Colonic mucosa (tissue), 4 donors: ENCODE measurements at regions not wholly inside any gene's neighbourhood (a gene's known extent, or its start where the extent isn't known, plus 50 kb on each side); places are given as distances from the start of the nearest gene placed in this dataset.

ENCODE experiments used
- DNase-seq: peaks from one replicate; pipeline ENCODE4 v3.0.0-alpha.2; 2020
- H3K27ac ChIP-seq: fragments of 200-600 bp; one replicate; pipeline ENCODE4 v1.8.0; 2021
- H3K27me3 ChIP-seq: fragments of 200-600 bp; one replicate; pipeline ENCODE4 v1.8.0; 2021
- H3K36me3 ChIP-seq: fragments of 200-600 bp; one replicate; pipeline ENCODE4 v1.8.0; 2021
- H3K4me1 ChIP-seq: fragments of 200-600 bp; one replicate; pipeline ENCODE4 v1.8.0; 2021; ENCODE audit warnings: mild to moderate bottlenecking
- H3K4me3 ChIP-seq: fragments of 200-600 bp; one replicate; pipeline ENCODE4 v1.8.0; 2021
- H3K9ac ChIP-seq, 2 donors: one replicate each; pipeline ENCODE4 v1.7.0; 2013; ENCODE audit warnings: control low read depth in 2 of 2, low read depth in 2 of 2, low read length in 2 of 2
- H3K9me3 ChIP-seq: fragments of 200-600 bp; one replicate; pipeline ENCODE4 v1.8.0; 2021
- CTCF ChIP-seq: fragments of 200-600 bp; IDR thresholded peaks from one replicate; pipeline ENCODE4 v1.8.0; 2022; ENCODE audit warnings: antibody characterized with exemption, mild to moderate bottlenecking
- intact Hi-C: fragments of 100-400 bp; cut with DNase I; formaldehyde crosslinking; loops from one replicate; pipeline ENCODE4 v1.14.1; 2022
- donor health status: healthy.
- donor health status: DM: no; HTN: no; CAD: no.
- donor health status: DM: no; HTN: no; CAD: no.

DNA sequence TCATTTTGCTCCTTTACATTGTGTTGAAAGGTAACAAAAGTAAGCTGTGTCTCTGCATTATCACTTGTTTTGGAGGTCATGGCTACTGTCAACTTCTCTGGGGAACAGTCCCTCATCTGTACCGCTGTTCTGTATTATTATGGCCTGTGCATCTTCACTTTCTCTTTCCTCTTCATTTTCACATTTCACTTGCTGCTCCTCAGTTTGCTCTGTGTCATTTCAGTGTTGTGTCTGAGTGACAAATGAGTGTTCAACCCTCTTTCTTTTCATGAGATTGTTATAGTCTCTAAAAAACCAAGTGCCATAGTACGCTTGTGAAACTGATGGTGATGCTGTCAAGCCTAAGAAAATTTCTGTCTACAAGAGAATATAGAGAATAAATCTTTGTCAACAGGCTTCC lies 122.0 kb upstream of the FER start:
- DNase-seq = no peak
- Histone ChIP-seq H3K4me1 (no peaks in the 10 kb centered on the region), H3K27me3 (no peaks in the 10 kb centered on the region), H3K27ac (no peak overlapping the region), H3K9ac (no peak overlapping the region), H3K9me3 (no peaks in the 10 kb centered on the region), H3K36me3 (no peaks in the 10 kb centered on the region), H3K4me3 (no peak overlapping the region)
- intact Hi-C loops = no loop called here
- no peak for TF ChIP-seq CTCF

DNA sequence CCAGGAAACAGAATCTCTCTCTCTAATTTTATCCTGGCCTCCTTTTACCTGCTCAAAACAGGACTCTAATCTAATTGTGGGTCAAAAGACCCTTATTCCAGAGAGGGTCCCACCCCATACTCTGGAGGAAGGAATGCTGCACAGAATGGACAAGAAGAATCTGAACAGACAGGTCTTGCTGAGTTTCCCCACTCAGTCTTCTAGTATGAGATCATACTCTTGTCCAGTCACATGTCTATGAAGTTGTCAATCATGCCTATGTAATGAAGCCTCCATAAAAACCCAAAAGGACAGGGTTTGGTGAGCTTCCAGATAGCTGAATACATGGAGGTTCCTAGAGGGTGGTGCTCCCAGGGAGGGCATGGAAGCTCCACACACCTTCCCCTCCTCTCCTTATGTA lies 123.9 kb upstream of the FER start:
- Histone ChIP-seq H3K27ac (no peak overlapping the region), H3K9ac (no peak overlapping the region), H3K36me3 (no peaks in the 10 kb centered on the region), H3K9me3 (no peaks in the 10 kb centered on the region), H3K27me3 (no peaks in the 10 kb centered on the region), H3K4me1 (no peaks in the 10 kb centered on the region), H3K4me3 (no peak overlapping the region)
- no peak for TF ChIP-seq CTCF
- intact Hi-C loops = no loop called here
- DNase-seq = no peak

DNA sequence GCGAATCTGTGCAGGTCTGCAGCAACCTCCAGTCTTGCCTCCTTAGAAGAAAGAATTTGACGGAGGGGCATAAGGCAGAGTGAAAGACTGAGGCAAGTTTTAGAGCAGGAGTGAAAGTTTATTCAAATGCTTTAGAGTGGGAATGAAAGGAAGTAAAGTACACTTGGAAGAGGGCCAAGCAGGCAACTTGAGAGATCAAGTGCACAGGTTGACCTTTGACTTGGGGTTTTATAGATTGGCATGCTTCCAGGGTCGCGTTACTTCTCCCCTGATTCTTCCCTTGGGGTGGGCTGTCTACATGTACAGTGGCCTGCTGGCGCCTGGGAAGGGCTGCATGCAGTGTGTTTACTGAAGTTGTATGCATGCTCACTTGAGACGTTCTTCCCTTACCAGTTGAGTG lies 127.2 kb upstream of the FER start:
- Histone ChIP-seq H3K9me3 (no peaks in the 10 kb centered on the region), H3K36me3 (no peaks in the 10 kb centered on the region), H3K27me3 (no peaks in the 10 kb centered on the region), H3K27ac (no peak overlapping the region), H3K4me1 (no peaks in the 10 kb centered on the region), H3K9ac (no peak overlapping the region), H3K4me3 (no peak overlapping the region)
- TF ChIP-seq CTCF = no peak
- intact Hi-C loops = no loop called here
- DNase-seq = no peak

DNA sequence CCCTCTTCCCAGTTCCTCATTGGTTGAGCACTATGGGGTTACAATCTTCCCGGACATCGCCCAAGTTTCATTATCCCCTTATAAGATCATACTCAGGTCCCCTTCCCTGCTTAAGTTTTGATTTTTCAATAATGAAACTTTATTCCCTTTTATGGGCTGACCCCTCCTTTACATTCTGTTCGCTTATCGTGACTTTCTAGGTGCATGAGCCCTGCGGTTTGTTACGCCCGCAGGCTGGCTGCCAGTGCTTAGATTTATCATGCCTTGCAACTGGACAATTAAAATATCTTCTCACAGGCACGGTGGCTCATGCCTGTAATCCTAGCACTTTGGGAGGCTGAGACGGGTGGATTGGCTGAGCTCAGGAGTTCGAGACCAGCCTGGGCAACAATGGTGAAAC lies 127.9 kb upstream of the FER start:
- no peaks in the 10 kb centered on the region for H3K36me3 ChIP-seq
- no peak overlapping the region for H3K27ac ChIP-seq
- H3K27me3 ChIP-seq = no peaks in the 10 kb centered on the region
- TF ChIP-seq CTCF = no peak
- H3K4me1 ChIP-seq = no peaks in the 10 kb centered on the region
- no peak overlapping the region for H3K9ac ChIP-seq
- no peak overlapping the region for H3K4me3 ChIP-seq
- intact Hi-C loops = no loop called here
- DNase-seq = no peak
- H3K9me3 ChIP-seq = no peaks in the 10 kb centered on the region

DNA sequence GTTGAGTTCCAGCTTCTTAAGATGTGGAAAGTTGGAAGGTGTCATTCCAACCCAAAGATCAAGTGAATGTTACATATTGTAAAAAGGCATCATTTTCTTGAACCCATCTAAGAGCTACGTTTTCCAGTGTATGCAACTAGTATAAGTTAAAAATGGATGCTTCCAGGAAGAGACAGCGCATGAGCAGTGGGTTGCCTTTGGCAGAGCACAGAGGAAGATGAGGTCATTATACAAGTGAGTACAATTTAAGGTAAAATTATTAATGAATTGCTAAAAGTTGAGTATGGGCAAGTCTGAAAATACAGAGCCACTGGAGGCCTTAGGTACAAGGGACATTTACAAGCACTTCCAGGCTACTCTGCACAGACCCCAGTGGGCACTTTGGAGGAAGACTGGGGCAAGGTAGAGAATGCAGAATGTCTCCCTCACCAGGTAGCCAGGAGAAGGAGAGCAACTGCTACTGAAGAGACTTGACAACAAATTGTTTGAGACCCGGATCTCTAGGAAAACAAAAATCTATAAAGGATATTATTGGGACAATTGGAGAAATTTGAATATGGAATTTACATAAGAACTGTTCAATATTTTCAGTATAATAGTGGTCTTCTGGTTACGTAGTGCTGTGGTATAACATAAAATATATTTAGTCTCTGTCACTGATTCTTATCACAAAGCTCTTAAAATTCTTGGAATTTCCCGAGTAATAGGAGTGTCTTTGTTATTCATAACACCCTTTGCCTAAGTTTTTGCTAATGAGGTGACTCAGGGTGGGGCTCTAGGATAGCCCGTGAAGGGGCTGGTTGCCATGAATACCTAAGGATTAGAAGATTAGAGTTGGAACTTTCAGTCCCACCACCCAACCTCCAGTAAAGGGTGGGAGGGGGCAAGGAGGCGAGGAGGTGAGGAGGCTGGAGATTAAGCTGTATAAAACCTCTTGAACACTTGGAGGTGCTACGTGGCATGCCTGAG lies 129.9 kb upstream of the FER start:
- H3K4me1 ChIP-seq = no peaks in the 10 kb centered on the region
- H3K4me3 ChIP-seq = no peak overlapping the region
- H3K27me3 ChIP-seq = no peaks in the 10 kb centered on the region
- H3K9me3 ChIP-seq = no peaks in the 10 kb centered on the region
- H3K9ac ChIP-seq = no peak overlapping the region
- H3K36me3 ChIP-seq = no peaks in the 10 kb centered on the region
- no peak for DNase-seq
- no peak for TF ChIP-seq CTCF
- H3K27ac ChIP-seq = no peak overlapping the region
- intact Hi-C loops = no loop called here
